K562 (cell line): ENCODE measurements at regions not wholly inside any gene's neighbourhood (a gene's known extent, or its start where the extent isn't known, plus 50 kb on each side); places are given as distances from the start of the nearest gene placed in this dataset.

Source experiments
- DMBX1 ChIP-seq: fragments of 250-450 bp; sonication (Bioruptor Pico); IDR thresholded peaks from 2 replicates; pipeline ENCODE4 v1.8.0; 2022; ENCODE audit warnings: inconsistent platforms, mild to moderate bottlenecking, moderate library complexity, borderline replicate concordance
- MGA ChIP-seq: fragments of 450-650 bp; IDR thresholded peaks from 2 replicates; pipeline ENCODE4 v1.6.1; 2016; ENCODE audit warnings: mild to moderate bottlenecking, moderate library complexity
- NONO ChIP-seq, 2 experiments: fragments of 200-400 bp in 1 of 2; fragments of 450-650 bp in 1 of 2; formaldehyde crosslinking in 1 of 2; IDR thresholded peaks; 2 replicates each; pipeline ENCODE4 v1.6.1; 2017; ENCODE audit warnings: low read depth in 2 of 2, mild to moderate bottlenecking in 2 of 2, moderate library complexity in 2 of 2, low read length in 1 of 2
- PCBP1 ChIP-seq: fragments of 200-400 bp; formaldehyde crosslinking; IDR thresholded peaks from 2 replicates; pipeline ENCODE4 v1.6.1; 2018; ENCODE audit warnings: mild to moderate bottlenecking, low read depth, low read length; ENCODE audit not compliant: poor library complexity, severe bottlenecking
- POLR2AphosphoS5 ChIP-seq: IDR thresholded peaks from 2 replicates; pipeline ENCODE4 v1.6.1; 2011; ENCODE audit warnings: mild to moderate bottlenecking, low read depth, low read length, moderate library complexity; ENCODE audit not compliant: control insufficient read depth, insufficient read depth
- POLR2G ChIP-seq: fragments of 200-400 bp; formaldehyde crosslinking; IDR thresholded peaks from 2 replicates; pipeline ENCODE4 v1.6.1; 2017; ENCODE audit warnings: low read depth, mild to moderate bottlenecking, antibody characterized with exemption, low read length, moderate library complexity
- SIRT6 ChIP-seq: IDR thresholded peaks from one replicate; pipeline ENCODE4 v1.6.1; 2012; ENCODE audit warnings: low read depth, mild to moderate bottlenecking, control low read depth, inconsistent platforms, low read length, moderate library complexity
- ZNF232 ChIP-seq: sonication (generic); formaldehyde crosslinking; IDR thresholded peaks from 2 replicates; pipeline ENCODE4 v1.8.0; 2022; ENCODE audit warnings: mild to moderate bottlenecking, missing genetic modification reagents
- ZNF561 ChIP-seq: fragments of 450-650 bp; formaldehyde crosslinking; conservative IDR thresholded peaks from 2 replicates; pipeline ENCODE4 v1.4.0; 2020; ENCODE audit warnings: mild to moderate bottlenecking, moderate library complexity
- TF ChIP-seq, protein P1 (sequence below): sonication (generic); formaldehyde crosslinking; IDR thresholded peaks from 2 replicates; pipeline ENCODE4 v1.8.0; 2023; ENCODE audit warnings: mild to moderate bottlenecking, missing genetic modification reagents
- TF ChIP-seq, protein P2 (sequence below), 2 experiments: fragments of 250-450 bp in 1 of 2; fragments of 450-650 bp in 1 of 2; sonication (Bioruptor Pico) in 1 of 2; IDR thresholded peaks; 2 replicates each; pipeline versions ENCODE4 v1.6.1 to v1.8.0; 2016 to 2021; ENCODE audit warnings: mild to moderate bottlenecking in 2 of 2, moderate library complexity in 2 of 2, missing compliant biosample characterization in 1 of 2, missing genetic modification characterization in 1 of 2

GRCh38 chr10:35921866-35922350 lies 279.8 kb upstream of the FZD8 start (continued):
- TF ChIP-seq MGA (no peak), ZNF232 (CRISPR knock-in tag) (no peak), PCBP1 (no peak), POLR2G (no peak), DMBX1 (no peak), SIRT6 (no peak), POLR2AphosphoS5 (no peak), NONO (IDR thresholded peaks at IDR 0.05; ENCODE audit: low read depth in 2 of 2, low read length in 1 of 2) (no peak), ZNF561 (CRISPR knock-in tag) (no peak)
- TF ChIP-seq, protein P1, sequence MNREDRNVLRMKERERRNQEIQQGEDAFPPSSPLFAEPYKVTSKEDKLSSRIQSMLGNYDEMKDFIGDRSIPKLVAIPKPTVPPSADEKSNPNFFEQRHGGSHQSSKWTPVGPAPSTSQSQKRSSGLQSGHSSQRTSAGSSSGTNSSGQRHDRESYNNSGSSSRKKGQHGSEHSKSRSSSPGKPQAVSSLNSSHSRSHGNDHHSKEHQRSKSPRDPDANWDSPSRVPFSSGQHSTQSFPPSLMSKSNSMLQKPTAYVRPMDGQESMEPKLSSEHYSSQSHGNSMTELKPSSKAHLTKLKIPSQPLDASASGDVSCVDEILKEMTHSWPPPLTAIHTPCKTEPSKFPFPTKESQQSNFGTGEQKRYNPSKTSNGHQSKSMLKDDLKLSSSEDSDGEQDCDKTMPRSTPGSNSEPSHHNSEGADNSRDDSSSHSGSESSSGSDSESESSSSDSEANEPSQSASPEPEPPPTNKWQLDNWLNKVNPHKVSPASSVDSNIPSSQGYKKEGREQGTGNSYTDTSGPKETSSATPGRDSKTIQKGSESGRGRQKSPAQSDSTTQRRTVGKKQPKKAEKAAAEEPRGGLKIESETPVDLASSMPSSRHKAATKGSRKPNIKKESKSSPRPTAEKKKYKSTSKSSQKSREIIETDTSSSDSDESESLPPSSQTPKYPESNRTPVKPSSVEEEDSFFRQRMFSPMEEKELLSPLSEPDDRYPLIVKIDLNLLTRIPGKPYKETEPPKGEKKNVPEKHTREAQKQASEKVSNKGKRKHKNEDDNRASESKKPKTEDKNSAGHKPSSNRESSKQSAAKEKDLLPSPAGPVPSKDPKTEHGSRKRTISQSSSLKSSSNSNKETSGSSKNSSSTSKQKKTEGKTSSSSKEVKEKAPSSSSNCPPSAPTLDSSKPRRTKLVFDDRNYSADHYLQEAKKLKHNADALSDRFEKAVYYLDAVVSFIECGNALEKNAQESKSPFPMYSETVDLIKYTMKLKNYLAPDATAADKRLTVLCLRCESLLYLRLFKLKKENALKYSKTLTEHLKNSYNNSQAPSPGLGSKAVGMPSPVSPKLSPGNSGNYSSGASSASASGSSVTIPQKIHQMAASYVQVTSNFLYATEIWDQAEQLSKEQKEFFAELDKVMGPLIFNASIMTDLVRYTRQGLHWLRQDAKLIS (CRISPR knock-in tag), result no peak
- TF ChIP-seq, protein P2, sequence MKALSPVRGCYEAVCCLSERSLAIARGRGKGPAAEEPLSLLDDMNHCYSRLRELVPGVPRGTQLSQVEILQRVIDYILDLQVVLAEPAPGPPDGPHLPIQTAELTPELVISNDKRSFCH (CRISPR knock-in tag; IDR thresholded peaks at IDR 0.05), result no peak
- TF ChIP-seq, protein P2 (tag; IDR thresholded peaks at IDR 0.05), result no peak
- TF ChIP-seq, all 486 proteins: peak for 0
